ENCODE measurements at regions not wholly inside any gene's neighbourhood (a gene's known extent, or its start where the extent isn't known, plus 50 kb on each side); places are given as distances from the start of the nearest gene placed in this dataset.

DNA sequence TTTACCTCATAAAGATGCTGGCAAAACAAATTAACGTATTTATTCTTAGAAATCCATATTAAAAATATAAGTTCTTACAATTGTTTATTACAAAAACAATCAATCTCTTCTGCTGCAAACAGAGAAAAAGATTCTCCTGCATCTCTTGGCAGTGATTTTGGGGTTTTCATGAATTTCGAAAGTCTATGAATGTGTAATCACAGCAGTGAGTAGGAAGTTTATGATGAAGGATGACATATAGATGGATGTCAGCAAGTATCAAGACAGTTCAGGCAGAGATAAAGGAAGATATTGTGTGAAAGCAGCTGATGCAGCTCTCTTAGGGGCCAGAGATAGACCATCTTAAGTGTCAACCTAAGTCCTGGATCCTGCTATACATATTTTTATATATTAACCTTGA is 196.9 kb upstream of the BANK1 start:
- TF ChIP-seq, protein P1, sequence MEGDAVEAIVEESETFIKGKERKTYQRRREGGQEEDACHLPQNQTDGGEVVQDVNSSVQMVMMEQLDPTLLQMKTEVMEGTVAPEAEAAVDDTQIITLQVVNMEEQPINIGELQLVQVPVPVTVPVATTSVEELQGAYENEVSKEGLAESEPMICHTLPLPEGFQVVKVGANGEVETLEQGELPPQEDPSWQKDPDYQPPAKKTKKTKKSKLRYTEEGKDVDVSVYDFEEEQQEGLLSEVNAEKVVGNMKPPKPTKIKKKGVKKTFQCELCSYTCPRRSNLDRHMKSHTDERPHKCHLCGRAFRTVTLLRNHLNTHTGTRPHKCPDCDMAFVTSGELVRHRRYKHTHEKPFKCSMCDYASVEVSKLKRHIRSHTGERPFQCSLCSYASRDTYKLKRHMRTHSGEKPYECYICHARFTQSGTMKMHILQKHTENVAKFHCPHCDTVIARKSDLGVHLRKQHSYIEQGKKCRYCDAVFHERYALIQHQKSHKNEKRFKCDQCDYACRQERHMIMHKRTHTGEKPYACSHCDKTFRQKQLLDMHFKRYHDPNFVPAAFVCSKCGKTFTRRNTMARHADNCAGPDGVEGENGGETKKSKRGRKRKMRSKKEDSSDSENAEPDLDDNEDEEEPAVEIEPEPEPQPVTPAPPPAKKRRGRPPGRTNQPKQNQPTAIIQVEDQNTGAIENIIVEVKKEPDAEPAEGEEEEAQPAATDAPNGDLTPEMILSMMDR (IDR thresholded peaks at IDR 0.05): no peak
- no peak for TF ChIP-seq POLR2A (IDR thresholded peaks at IDR 0.05)

All from vagina (tissue), 2 donors.